AG04449 (cell line): ENCODE measurements at regions not wholly inside any gene's neighbourhood (a gene's known extent, or its start where the extent isn't known, plus 50 kb on each side); places are given as distances from the start of the nearest gene placed in this dataset.

Source experiments
- CTCF ChIA-PET: fragments of 350-600 bp; formaldehyde crosslinking; extraction: SDS; loops from one replicate; lab custom pipeline; 2021; ENCODE audit warnings: antibody characterized with exemption; lab: Yijun Ruan, JAX
- POLR2A ChIA-PET: fragments of 400-600, 350-600 bp; formaldehyde crosslinking; extraction: SDS; loops from one replicate; lab custom pipeline; 2020; ENCODE audit warnings: antibody characterized with exemption, inconsistent platforms; lab: Yijun Ruan, JAX
- DNase-seq: peaks from one replicate; pipeline ENCODE4 v3.0.0-alpha.2; 2010; ENCODE audit warnings: low read depth, low spot score
- H3K4me3 ChIP-seq: 2 replicates; pipeline ENCODE4 v1.5.1; 2011; ENCODE audit warnings: low read depth, mild to moderate bottlenecking, control low read depth, low read length
- TF ChIP-seq, protein P1 (sequence below): IDR thresholded peaks from one replicate; pipeline ENCODE4 v1.5.1; 2011; ENCODE audit warnings: mild to moderate bottlenecking, moderate library complexity, low read length, control low read depth, inconsistent platforms; ENCODE audit not compliant: insufficient read depth; ENCODE audit errors: missing control alignments

GRCh38 chr2:126367361-126367760, 288.6 kb upstream of the GYPC start:
- no peak for DNase-seq
- CTCF ChIA-PET, result no interaction called here
- no peak overlapping the region for H3K4me3 ChIP-seq
- TF ChIP-seq, protein P1, sequence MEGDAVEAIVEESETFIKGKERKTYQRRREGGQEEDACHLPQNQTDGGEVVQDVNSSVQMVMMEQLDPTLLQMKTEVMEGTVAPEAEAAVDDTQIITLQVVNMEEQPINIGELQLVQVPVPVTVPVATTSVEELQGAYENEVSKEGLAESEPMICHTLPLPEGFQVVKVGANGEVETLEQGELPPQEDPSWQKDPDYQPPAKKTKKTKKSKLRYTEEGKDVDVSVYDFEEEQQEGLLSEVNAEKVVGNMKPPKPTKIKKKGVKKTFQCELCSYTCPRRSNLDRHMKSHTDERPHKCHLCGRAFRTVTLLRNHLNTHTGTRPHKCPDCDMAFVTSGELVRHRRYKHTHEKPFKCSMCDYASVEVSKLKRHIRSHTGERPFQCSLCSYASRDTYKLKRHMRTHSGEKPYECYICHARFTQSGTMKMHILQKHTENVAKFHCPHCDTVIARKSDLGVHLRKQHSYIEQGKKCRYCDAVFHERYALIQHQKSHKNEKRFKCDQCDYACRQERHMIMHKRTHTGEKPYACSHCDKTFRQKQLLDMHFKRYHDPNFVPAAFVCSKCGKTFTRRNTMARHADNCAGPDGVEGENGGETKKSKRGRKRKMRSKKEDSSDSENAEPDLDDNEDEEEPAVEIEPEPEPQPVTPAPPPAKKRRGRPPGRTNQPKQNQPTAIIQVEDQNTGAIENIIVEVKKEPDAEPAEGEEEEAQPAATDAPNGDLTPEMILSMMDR, result no peak
- POLR2A ChIA-PET, result no interaction called here

GRCh38 chr2:126368758-126369157, 287.2 kb upstream of the GYPC start:
- no peak overlapping the region for H3K4me3 ChIP-seq
- CTCF ChIA-PET, result no interaction called here
- POLR2A ChIA-PET, result no interaction called here
- TF ChIP-seq, protein P1, result no peak
- DNase-seq, result no peak

- DNase-seq, result no peak
- TF ChIP-seq, protein P1, result no peak
- POLR2A ChIA-PET, result no interaction called here
- H3K4me3 ChIP-seq, result no peak overlapping the region
- CTCF ChIA-PET, result no interaction called here
These were observed 285.8 kb upstream of the GYPC start for GRCh38 chr2:126370201-126370600.

DNA sequence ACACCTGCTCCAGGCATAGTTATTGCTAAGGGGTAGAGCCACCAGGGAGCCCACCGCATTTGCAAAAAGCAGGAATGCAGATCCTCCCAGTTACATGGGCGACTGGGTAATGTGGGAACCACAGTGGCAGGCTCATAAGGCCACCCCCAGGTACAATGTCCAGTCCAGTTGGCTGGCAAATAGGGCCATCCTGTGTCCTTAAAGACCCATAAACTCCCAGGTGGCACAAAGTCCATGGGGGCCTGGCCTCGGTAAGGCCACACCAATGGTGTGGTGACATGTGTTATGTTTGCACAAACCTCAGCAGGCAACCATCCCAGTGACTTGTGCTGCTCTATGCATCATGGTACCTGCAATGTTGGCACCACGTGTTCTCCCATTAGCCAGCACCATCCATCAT, 283.6 kb upstream of the GYPC start:
- TF ChIP-seq, protein P1, result no peak
- POLR2A ChIA-PET, result no interaction called here
- CTCF ChIA-PET, result no interaction called here
- no peak overlapping the region for H3K4me3 ChIP-seq
- DNase-seq, result no peak

GRCh38 chr2:126378176-126378575, 277.8 kb upstream of the GYPC start:
- CTCF ChIA-PET, result no interaction called here
- POLR2A ChIA-PET, result no interaction called here
- TF ChIP-seq, protein P1, result no peak
- H3K4me3 ChIP-seq, result no peak overlapping the region
- DNase-seq, result no peak

DNA sequence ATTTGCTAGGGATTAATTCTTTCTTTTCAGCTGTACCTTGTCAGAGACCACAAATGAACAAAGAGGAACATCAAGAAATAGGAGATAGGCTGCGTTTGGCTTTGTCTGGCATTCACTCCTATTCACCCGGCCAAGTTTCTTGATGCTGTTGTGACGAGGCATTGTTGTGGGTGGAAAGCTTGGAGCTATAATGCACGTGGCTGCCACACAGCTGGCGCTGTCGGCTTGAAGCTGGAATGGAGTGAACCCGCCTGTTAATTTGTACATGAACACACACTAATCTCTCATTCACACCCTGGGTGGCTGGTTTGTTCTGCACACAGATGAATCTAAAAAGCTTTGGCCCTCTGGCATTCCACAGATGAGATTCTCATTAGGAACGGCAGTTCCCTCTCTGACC, 274.9 kb upstream of the GYPC start:
- ChIA-PET POLR2A (no interaction called here), CTCF (no interaction called here)
- H3K4me3 ChIP-seq, result no peak overlapping the region
- no peak for DNase-seq
- TF ChIP-seq, protein P1, result no peak
